ENCODE measurements at regions not wholly inside any gene's neighbourhood (a gene's known extent, or its start where the extent isn't known, plus 50 kb on each side); places are given as distances from the start of the nearest gene placed in this dataset.

DNA sequence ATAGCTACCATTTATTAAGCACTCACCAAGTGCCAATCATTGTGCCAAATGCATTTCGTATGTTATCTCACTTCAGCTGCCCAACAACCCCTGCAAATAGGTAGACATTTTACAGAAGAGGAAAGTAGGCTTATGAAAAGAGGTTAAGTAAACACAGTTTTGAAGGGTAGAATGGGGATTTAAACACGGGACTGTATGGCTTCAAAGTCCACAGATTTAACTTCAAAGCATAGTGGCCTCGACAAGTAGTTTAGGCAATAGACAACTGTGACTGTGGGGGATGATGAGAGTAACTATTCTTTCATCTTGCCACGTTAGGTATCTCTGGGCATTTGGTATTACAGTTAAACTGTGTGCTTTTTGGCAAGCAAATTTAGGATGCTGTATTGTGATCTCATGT, 266.8 kb upstream of the SRRM4 start (continued):
- TF ChIP-seq, protein P1, sequence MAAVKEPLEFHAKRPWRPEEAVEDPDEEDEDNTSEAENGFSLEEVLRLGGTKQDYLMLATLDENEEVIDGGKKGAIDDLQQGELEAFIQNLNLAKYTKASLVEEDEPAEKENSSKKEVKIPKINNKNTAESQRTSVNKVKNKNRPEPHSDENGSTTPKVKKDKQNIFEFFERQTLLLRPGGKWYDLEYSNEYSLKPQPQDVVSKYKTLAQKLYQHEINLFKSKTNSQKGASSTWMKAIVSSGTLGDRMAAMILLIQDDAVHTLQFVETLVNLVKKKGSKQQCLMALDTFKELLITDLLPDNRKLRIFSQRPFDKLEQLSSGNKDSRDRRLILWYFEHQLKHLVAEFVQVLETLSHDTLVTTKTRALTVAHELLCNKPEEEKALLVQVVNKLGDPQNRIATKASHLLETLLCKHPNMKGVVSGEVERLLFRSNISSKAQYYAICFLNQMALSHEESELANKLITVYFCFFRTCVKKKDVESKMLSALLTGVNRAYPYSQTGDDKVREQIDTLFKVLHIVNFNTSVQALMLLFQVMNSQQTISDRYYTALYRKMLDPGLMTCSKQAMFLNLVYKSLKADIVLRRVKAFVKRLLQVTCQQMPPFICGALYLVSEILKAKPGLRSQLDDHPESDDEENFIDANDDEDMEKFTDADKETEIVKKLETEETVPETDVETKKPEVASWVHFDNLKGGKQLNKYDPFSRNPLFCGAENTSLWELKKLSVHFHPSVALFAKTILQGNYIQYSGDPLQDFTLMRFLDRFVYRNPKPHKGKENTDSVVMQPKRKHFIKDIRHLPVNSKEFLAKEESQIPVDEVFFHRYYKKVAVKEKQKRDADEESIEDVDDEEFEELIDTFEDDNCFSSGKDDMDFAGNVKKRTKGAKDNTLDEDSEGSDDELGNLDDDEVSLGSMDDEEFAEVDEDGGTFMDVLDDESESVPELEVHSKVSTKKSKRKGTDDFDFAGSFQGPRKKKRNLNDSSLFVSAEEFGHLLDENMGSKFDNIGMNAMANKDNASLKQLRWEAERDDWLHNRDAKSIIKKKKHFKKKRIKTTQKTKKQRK (IDR thresholded peaks at IDR 0.05; ENCODE audit: low read length), result no peak
- TF ChIP-seq, protein P2, sequence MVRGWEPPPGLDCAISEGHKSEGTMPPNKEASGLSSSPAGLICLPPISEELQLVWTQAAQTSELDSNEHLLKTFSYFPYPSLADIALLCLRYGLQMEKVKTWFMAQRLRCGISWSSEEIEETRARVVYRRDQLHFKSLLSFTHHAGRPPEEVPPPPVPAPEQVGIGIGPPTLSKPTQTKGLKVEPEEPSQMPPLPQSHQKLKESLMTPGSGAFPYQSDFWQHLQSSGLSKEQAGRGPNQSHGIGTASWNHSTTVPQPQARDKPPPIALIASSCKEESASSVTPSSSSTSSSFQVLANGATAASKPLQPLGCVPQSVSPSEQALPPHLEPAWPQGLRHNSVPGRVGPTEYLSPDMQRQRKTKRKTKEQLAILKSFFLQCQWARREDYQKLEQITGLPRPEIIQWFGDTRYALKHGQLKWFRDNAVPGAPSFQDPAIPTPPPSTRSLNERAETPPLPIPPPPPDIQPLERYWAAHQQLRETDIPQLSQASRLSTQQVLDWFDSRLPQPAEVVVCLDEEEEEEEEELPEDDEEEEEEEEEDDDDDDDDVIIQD (CRISPR knock-in tag; IDR thresholded peaks at IDR 0.05; ENCODE audit: low read depth), result peak; percentile 55; the same call in 1 of the 2 replicates
- TF ChIP-seq TBL1XR1 (IDR thresholded peaks at IDR 0.05; ENCODE audit: borderline replicate concordance, low read length, partially characterized antibody) (peak; percentile 66), HDAC2 (CRISPR knock-in tag; IDR thresholded peaks at IDR 0.05) (peak; percentile 96), SAP130 (CRISPR knock-in tag; IDR thresholded peaks at IDR 0.05; ENCODE audit: low read depth) (peak; percentile 78), NR2F6 (IDR thresholded peaks at IDR 0.05) (peak; percentile 97), NR2F6 (CRISPR knock-in tag; IDR thresholded peaks at IDR 0.05) (peak; percentile 97), THAP11 (CRISPR knock-in tag; IDR thresholded peaks at IDR 0.05) (peak; percentile 72), ESRRA (CRISPR knock-in tag; IDR thresholded peaks at IDR 0.05; ENCODE audit: low read depth) (peak; percentile 75; the same call in 1 of the 2 replicates), MZF1 (CRISPR knock-in tag; IDR thresholded peaks at IDR 0.05; ENCODE audit: borderline replicate concordance) (0 out of 2 replicates have a peak, but pooled peaks have one; percentile 62), HOXD1 (CRISPR knock-in tag; IDR thresholded peaks at IDR 0.05) (peak; percentile 54; the same call in 1 of the 2 replicates), GATAD1 (CRISPR knock-in tag; IDR thresholded peaks at IDR 0.05) (peak; percentile 26; the same call in 1 of the 2 replicates), ZNF205 (CRISPR knock-in tag; IDR thresholded peaks at IDR 0.05) (peak; percentile 53; the same call in 1 of the 2 replicates), ZZZ3 (CRISPR knock-in tag; IDR thresholded peaks at IDR 0.05; ENCODE audit: borderline replicate concordance) (no peak), SNAPC2 (CRISPR knock-in tag; IDR thresholded peaks at IDR 0.05) (0 out of 2 replicates have a peak, but pooled peaks have one; percentile 70), PCBP1 (IDR thresholded peaks at IDR 0.05; ENCODE audit: borderline replicate concordance, low read depth, low read length) (no peak), NCOA1 (CRISPR knock-in tag; IDR thresholded peaks at IDR 0.05) (no peak), ELF3 (CRISPR knock-in tag; IDR thresholded peaks at IDR 0.05) (peak; percentile 89), DPF2 (CRISPR knock-in tag; IDR thresholded peaks at IDR 0.05; ENCODE audit: borderline replicate concordance, low read depth) (peak; percentile 98)
- TF ChIP-seq, protein P3, sequence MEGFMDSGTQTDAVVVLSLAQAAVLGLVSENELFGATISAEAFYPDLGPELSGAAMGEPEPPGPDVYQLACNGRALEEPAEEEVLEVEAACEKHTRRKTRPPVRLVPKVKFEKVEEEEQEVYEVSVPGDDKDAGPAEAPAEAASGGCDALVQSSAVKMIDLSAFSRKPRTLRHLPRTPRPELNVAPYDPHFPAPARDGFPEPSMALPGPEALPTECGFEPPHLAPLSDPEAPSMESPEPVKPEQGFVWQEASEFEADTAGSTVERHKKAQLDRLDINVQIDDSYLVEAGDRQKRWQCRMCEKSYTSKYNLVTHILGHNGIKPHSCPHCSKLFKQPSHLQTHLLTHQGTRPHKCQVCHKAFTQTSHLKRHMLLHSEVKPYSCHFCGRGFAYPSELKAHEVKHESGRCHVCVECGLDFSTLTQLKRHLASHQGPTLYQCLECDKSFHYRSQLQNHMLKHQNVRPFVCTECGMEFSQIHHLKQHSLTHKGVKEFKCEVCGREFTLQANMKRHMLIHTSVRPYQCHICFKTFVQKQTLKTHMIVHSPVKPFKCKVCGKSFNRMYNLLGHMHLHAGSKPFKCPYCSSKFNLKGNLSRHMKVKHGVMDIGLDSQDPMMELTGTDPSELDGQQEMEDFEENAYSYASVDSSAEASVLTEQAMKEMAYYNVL (CRISPR knock-in tag; IDR thresholded peaks at IDR 0.05; ENCODE audit: borderline replicate concordance), result peak; percentile 94
- TF ChIP-seq, protein P4, sequence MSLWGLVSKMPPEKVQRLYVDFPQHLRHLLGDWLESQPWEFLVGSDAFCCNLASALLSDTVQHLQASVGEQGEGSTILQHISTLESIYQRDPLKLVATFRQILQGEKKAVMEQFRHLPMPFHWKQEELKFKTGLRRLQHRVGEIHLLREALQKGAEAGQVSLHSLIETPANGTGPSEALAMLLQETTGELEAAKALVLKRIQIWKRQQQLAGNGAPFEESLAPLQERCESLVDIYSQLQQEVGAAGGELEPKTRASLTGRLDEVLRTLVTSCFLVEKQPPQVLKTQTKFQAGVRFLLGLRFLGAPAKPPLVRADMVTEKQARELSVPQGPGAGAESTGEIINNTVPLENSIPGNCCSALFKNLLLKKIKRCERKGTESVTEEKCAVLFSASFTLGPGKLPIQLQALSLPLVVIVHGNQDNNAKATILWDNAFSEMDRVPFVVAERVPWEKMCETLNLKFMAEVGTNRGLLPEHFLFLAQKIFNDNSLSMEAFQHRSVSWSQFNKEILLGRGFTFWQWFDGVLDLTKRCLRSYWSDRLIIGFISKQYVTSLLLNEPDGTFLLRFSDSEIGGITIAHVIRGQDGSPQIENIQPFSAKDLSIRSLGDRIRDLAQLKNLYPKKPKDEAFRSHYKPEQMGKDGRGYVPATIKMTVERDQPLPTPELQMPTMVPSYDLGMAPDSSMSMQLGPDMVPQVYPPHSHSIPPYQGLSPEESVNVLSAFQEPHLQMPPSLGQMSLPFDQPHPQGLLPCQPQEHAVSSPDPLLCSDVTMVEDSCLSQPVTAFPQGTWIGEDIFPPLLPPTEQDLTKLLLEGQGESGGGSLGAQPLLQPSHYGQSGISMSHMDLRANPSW (CRISPR knock-in tag; IDR thresholded peaks at IDR 0.05; ENCODE audit: borderline replicate concordance), result peak; percentile 74; the same call in 1 of the 2 replicates
